ENCODE measurements at regions not wholly inside any gene's neighbourhood (a gene's known extent, or its start where the extent isn't known, plus 50 kb on each side); places are given as distances from the start of the nearest gene placed in this dataset.

DNA sequence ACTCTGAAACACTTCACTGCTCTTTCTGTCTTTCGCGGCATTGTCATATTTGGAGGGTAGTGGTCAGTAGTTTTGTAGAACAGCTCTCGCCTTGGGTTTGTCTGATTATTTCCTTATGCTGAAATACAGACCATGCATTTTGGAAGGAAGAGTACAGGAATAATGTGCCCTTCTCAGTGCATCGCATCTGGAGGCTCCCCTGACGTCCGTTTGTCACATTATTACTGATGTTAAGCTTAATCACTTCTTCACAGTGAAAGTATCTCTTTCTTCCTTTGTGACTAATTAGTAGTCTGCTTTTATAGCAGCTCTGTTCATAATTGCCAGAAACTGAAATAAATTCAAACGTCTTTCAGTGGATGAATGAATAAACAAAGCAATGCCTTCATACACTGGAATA, 85.7 kb upstream of the CXADR start:
- BruUV-seq (replicated peaks): no TSS peak
- CTCF ChIA-PET: no interaction called here
- H3K4me3 ChIP-seq (ENCODE audit: low read depth, low read length): no peak overlapping the region
- POLR2A ChIA-PET: no interaction called here
- no peak for DNase-seq
- no peak overlapping the region for H3K27ac Mint-ChIP-seq (ENCODE audit: unreplicated experiment)
- TF ChIP-seq, protein P1, sequence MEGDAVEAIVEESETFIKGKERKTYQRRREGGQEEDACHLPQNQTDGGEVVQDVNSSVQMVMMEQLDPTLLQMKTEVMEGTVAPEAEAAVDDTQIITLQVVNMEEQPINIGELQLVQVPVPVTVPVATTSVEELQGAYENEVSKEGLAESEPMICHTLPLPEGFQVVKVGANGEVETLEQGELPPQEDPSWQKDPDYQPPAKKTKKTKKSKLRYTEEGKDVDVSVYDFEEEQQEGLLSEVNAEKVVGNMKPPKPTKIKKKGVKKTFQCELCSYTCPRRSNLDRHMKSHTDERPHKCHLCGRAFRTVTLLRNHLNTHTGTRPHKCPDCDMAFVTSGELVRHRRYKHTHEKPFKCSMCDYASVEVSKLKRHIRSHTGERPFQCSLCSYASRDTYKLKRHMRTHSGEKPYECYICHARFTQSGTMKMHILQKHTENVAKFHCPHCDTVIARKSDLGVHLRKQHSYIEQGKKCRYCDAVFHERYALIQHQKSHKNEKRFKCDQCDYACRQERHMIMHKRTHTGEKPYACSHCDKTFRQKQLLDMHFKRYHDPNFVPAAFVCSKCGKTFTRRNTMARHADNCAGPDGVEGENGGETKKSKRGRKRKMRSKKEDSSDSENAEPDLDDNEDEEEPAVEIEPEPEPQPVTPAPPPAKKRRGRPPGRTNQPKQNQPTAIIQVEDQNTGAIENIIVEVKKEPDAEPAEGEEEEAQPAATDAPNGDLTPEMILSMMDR (IDR thresholded peaks at IDR 0.05; ENCODE audit: insufficient read depth in 1 of 2, low read depth in 1 of 2, low read length in 1 of 2, severe bottlenecking in 1 of 2, unreplicated experiment in 1 of 2): no peak
- H3K27me3 Mint-ChIP-seq (ENCODE audit: insufficient read depth, unreplicated experiment): no peaks in the 10 kb centered on the region
- H3K4me3 Mint-ChIP-seq (ENCODE audit: unreplicated experiment): no peak overlapping the region
- H3K27me3 ChIP-seq (replicated peaks; ENCODE audit: control insufficient read depth, insufficient read depth, low read length): no peaks in the 10 kb centered on the region
- H3K9me3 Mint-ChIP-seq (ENCODE audit: unreplicated experiment): no peaks in the 10 kb centered on the region
- no peaks in the 10 kb centered on the region for H3K4me1 Mint-ChIP-seq (ENCODE audit: low read depth, unreplicated experiment)
- H3K36me3 ChIP-seq (ENCODE audit: control insufficient read depth, insufficient read depth, low read length): no peaks in the 10 kb centered on the region
- intact Hi-C loops (cut with micrococcal nuclease; ENCODE audit: unreplicated experiment): no loop called here
- H3K9me3 ChIP-seq: no peaks in the 10 kb centered on the region; the same call in 1 of the 2 replicates
- no peaks in the 10 kb centered on the region for H3K36me3 Mint-ChIP-seq (ENCODE audit: insufficient read depth, unreplicated experiment)
- H3K4me1 ChIP-seq: no peaks in the 10 kb centered on the region

DNA sequence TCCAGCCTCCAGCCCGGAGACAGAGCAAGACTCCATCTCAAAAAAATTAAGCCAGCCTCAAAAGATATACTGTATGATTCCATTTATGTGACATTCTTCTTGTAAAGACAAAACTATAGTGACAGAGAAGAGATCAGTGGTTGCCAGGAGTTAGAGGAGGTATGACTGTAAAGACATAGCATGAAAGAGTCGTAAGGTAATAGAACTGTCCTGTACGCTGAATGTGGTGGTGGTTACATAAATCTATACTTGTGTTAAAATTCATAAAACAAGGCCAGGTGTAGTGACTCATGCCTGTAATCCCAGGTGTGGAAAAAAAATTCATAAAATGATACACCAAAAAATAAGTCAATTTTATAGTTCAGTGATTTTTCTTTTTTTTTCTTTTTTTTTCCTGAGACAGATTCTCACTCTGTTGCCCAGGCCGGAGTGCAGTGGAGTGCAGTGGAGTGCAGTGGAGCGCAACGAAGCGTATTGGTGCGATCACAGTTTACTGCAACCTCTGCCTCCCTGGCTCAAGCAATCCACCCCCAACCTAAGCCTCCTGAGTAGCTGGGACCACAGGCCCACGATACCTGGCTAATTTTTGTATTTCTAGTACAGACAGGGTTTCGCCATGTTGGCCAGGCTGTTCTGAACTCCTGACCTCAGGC, 84.9 kb upstream of the CXADR start:
- no peak overlapping the region for H3K4me3 ChIP-seq (ENCODE audit: low read depth, low read length)
- TF ChIP-seq, protein P1 (IDR thresholded peaks at IDR 0.05; ENCODE audit: insufficient read depth in 1 of 2, low read depth in 1 of 2, low read length in 1 of 2, severe bottlenecking in 1 of 2, unreplicated experiment in 1 of 2): no peak
- Mint-ChIP-seq H3K9me3 (ENCODE audit: unreplicated experiment) (no peaks in the 10 kb centered on the region), H3K27ac (ENCODE audit: unreplicated experiment) (no peak overlapping the region), H3K27me3 (ENCODE audit: insufficient read depth, unreplicated experiment) (no peaks in the 10 kb centered on the region), H3K4me1 (ENCODE audit: low read depth, unreplicated experiment) (no peaks in the 10 kb centered on the region), H3K36me3 (ENCODE audit: insufficient read depth, unreplicated experiment) (no peaks in the 10 kb centered on the region), H3K4me3 (ENCODE audit: unreplicated experiment) (no peak overlapping the region)
- DNase-seq: no peak
- intact Hi-C loops (cut with micrococcal nuclease; ENCODE audit: unreplicated experiment): no loop called here
- no TSS peak for BruUV-seq (replicated peaks)
- no peaks in the 10 kb centered on the region for H3K4me1 ChIP-seq
- H3K9me3 ChIP-seq: no peaks in the 10 kb centered on the region; the same call in 1 of the 2 replicates
- no peaks in the 10 kb centered on the region for H3K36me3 ChIP-seq (ENCODE audit: control insufficient read depth, insufficient read depth, low read length)
- ChIA-PET CTCF (no interaction called here), POLR2A (no interaction called here)
- no peaks in the 10 kb centered on the region for H3K27me3 ChIP-seq (replicated peaks; ENCODE audit: control insufficient read depth, insufficient read depth, low read length)

DNA sequence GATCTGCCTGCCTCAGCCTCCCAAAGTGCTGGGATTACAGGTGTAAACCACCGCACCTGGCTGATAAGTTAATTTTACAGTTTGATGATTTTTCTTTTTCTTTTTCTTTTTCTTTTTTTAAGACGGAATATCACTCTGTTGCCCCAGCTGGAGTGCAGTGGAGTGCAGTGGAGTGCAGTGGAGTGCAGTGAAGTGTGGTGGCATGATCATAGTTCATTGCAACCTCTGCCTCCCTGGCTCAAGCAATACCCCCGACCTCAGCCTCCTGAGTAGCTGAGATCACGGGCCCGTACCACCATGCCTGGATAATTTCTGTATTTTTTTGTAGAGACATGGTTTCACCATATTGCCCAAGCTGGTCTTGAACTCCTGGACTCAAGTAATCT, 84.4 kb upstream of the CXADR start:
- TF ChIP-seq, protein P1 (IDR thresholded peaks at IDR 0.05; ENCODE audit: insufficient read depth in 1 of 2, low read depth in 1 of 2, low read length in 1 of 2, severe bottlenecking in 1 of 2, unreplicated experiment in 1 of 2): no peak
- no peaks in the 10 kb centered on the region; the same call in 1 of the 2 replicates for H3K9me3 ChIP-seq
- H3K27me3 Mint-ChIP-seq (ENCODE audit: insufficient read depth, unreplicated experiment): no peaks in the 10 kb centered on the region
- no peaks in the 10 kb centered on the region for H3K36me3 ChIP-seq (ENCODE audit: control insufficient read depth, insufficient read depth, low read length)
- no TSS peak for BruUV-seq (replicated peaks)
- intact Hi-C loops (cut with micrococcal nuclease; ENCODE audit: unreplicated experiment): no loop called here
- no peaks in the 10 kb centered on the region for H3K9me3 Mint-ChIP-seq (ENCODE audit: unreplicated experiment)
- no peak overlapping the region for H3K4me3 ChIP-seq (ENCODE audit: low read depth, low read length)
- no peak overlapping the region for H3K27ac Mint-ChIP-seq (ENCODE audit: unreplicated experiment)
- no peak overlapping the region for H3K4me3 Mint-ChIP-seq (ENCODE audit: unreplicated experiment)
- H3K4me1 Mint-ChIP-seq (ENCODE audit: low read depth, unreplicated experiment): no peaks in the 10 kb centered on the region
- H3K27me3 ChIP-seq (replicated peaks; ENCODE audit: control insufficient read depth, insufficient read depth, low read length): no peaks in the 10 kb centered on the region
- CTCF ChIA-PET: no interaction called here
- POLR2A ChIA-PET: no interaction called here
- H3K4me1 ChIP-seq: no peaks in the 10 kb centered on the region
- no peaks in the 10 kb centered on the region for H3K36me3 Mint-ChIP-seq (ENCODE audit: insufficient read depth, unreplicated experiment)
- DNase-seq: no peak
